Lung (tissue), 11 donors: ENCODE measurements at regions not wholly inside any gene's neighbourhood (a gene's known extent, or its start where the extent isn't known, plus 50 kb on each side); places are given as distances from the start of the nearest gene placed in this dataset.

ENCODE experiments used
- ATAC-seq: fragments of 200-7000 bp; cut with Tn5 transposase; one replicate; pipeline ENCODE4 v1.9.1; 2020; ENCODE audit warnings: moderate number of reproducible peaks; ENCODE audit not compliant: insufficient read depth, low FRiP score
- DNase-seq, 3 donors: peaks; one replicate each; pipeline ENCODE4 v3.0.0-alpha.2; 2013 to 2017
- H3K27ac ChIP-seq, 2 donors: one replicate each; pipeline ENCODE4 v1.5.1; 2013; ENCODE audit warnings: mild to moderate bottlenecking in 2 of 2, moderate library complexity in 2 of 2, control low read depth in 1 of 2, inconsistent platforms in 1 of 2, low read depth in 1 of 2, low read length in 1 of 2
- H3K27me3 ChIP-seq, 3 donors: one replicate each; pipeline ENCODE4 v1.5.1; 2013; ENCODE audit warnings: low read length in 2 of 3; ENCODE audit not compliant: control insufficient read depth in 3 of 3, insufficient read depth in 3 of 3
- H3K36me3 ChIP-seq, 4 donors: one replicate each; pipeline ENCODE4 v1.5.1; 2013; ENCODE audit warnings: low read length in 4 of 4, mild to moderate bottlenecking in 1 of 4, moderate library complexity in 1 of 4; ENCODE audit not compliant: control insufficient read depth in 4 of 4, insufficient read depth in 4 of 4
- H3K4me1 ChIP-seq, 5 donors: one replicate each; pipeline ENCODE4 v1.5.1; 2013; ENCODE audit warnings: low read length in 5 of 5, mild to moderate bottlenecking in 2 of 5, moderate library complexity in 1 of 5; ENCODE audit not compliant: control insufficient read depth in 5 of 5, insufficient read depth in 5 of 5
- H3K4me3 ChIP-seq: one replicate; pipeline ENCODE4 v1.5.1; 2013; ENCODE audit warnings: mild to moderate bottlenecking, control low read depth, moderate library complexity
- H3K9ac ChIP-seq, 2 donors: one replicate each; pipeline ENCODE4 v1.5.1; 2013; ENCODE audit warnings: low read length in 2 of 2, control low read depth in 1 of 2; ENCODE audit not compliant: insufficient read depth in 1 of 2
- H3K9me3 ChIP-seq, 4 donors: one replicate each; pipeline ENCODE4 v1.5.1; 2013; ENCODE audit warnings: low read length in 3 of 4, mild to moderate bottlenecking in 1 of 4, moderate library complexity in 1 of 4; ENCODE audit not compliant: control insufficient read depth in 4 of 4, insufficient read depth in 3 of 4
- CTCF ChIP-seq: IDR thresholded peaks from 2 replicates; pipeline ENCODE4 v1.5.1; 2012; ENCODE audit warnings: mild to moderate bottlenecking; ENCODE audit errors: control extremely low read depth, extremely low read depth
- WGBS, 2 donors: extraction: QIAGEN DNeasy Blood & Tissue Kit; methylation state at CpG; one replicate each; pipeline ENCODE4 v1.1.7; 2013; 5-methylcytosine and 5-hydroxymethylcytosine counted together
- donor health status: control.
- donor health status: control.
- donor health status: Bipolar disorder and iron deficiency.
- donor health status: healthy.
- donor health status: DM: yes; HTN: yes; CAD: no.

DNA sequence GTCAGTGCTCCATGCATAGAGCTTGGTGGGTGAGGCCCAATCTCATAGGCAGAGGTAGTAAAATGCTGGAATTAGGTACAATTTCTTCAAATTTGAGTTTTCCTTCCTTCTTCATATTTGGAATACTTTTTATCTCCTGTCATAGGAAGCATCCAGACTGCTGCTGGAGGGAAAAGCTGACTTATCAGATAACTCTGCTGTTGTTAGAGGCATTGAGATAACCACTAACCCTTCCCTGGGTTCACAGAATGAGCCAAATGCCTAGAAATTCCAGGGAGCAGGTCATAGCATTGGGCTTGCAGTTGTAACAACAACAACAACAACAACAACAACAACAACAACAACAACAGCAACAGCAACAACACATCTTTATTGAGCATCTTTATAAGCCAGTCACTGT, 332.7 kb downstream of the PDCD6IP start:
- Histone ChIP-seq H3K4me3 (no peak overlapping the region), H3K27me3 (no peaks in the 10 kb centered on the region), H3K27ac (no peak overlapping the region), H3K4me1 (peaks cover 0 to 6% (median 0%) of the 10 kb centered on the region in 5 donors), H3K9me3 (peaks cover 0 to 2% (median 0%) of the 10 kb centered on the region in 4 donors), H3K9ac (no peak overlapping the region), H3K36me3 (no peaks in the 10 kb centered on the region)
- no peak for TF ChIP-seq CTCF
- no peak for ATAC-seq
- DNase-seq: no peak

- H3K9me3 ChIP-seq: peaks cover 0 to 2% (median 0%) of the 10 kb centered on the region in 4 donors
- peaks cover 0 to 6% (median 0%) of the 10 kb centered on the region in 5 donors for H3K4me1 ChIP-seq
- H3K27ac ChIP-seq: no peak overlapping the region
- no peaks in the 10 kb centered on the region for H3K27me3 ChIP-seq
- DNase-seq (peak; percentile 35 to 72 (median 44)), ATAC-seq (no peak)
- H3K9ac ChIP-seq: no peak overlapping the region
- TF ChIP-seq CTCF: no peak
- H3K36me3 ChIP-seq: no peaks in the 10 kb centered on the region
- 26 to 36% methylated on average over 2 of the region's 2 CpGs for WGBS, 2 donors
- H3K4me3 ChIP-seq: no peak overlapping the region
Observed at GRCh38 chr3:34132069-34132692, 333.8 kb downstream of the PDCD6IP start.

GRCh38 chr3:34139566-34139965, 341.1 kb downstream of the PDCD6IP start:
- Histone ChIP-seq H3K36me3 (no peaks in the 10 kb centered on the region), H3K4me1 (no peaks in the 10 kb centered on the region)

More at GRCh38 chr3:34139566-34139965, 341.1 kb downstream of the PDCD6IP start:
- H3K9ac ChIP-seq: no peak overlapping the region
- no peak overlapping the region for H3K4me3 ChIP-seq
- H3K27me3 ChIP-seq: no peaks in the 10 kb centered on the region
- H3K27ac ChIP-seq: no peak overlapping the region
- ATAC-seq (no peak), DNase-seq (no peak)
- H3K9me3 ChIP-seq: peaks cover 0 to 2% (median 1%) of the 10 kb centered on the region in 4 donors
- no peak for TF ChIP-seq CTCF
